ENCODE measurements at regions not wholly inside any gene's neighbourhood (a gene's known extent, or its start where the extent isn't known, plus 50 kb on each side); places are given as distances from the start of the nearest gene placed in this dataset.

- TF ChIP-seq CTCF (IDR thresholded peaks at IDR 0.05; ENCODE audit: control insufficient read depth, extremely low read depth, insufficient read depth): no peak
- DNase-seq (ENCODE audit: low read depth): no peak
- no peak overlapping the region for H3K4me3 ChIP-seq (ENCODE audit: low read depth, low read length)
Observed at GRCh38 chr4:85081196-85081595, 114.7 kb upstream of the WDFY3 start.

GRCh38 chr4:85084371-85085094 is 118.0 kb upstream of the WDFY3 start:
- peak; percentile 45 for DNase-seq (ENCODE audit: low read depth)
- H3K4me3 ChIP-seq (ENCODE audit: low read depth, low read length): no peak overlapping the region
- TF ChIP-seq CTCF (IDR thresholded peaks at IDR 0.05; ENCODE audit: control insufficient read depth, extremely low read depth, insufficient read depth): peak; percentile 67

GRCh38 chr4:85086721-85087120 is 120.2 kb upstream of the WDFY3 start:
- no peak for TF ChIP-seq CTCF (IDR thresholded peaks at IDR 0.05; ENCODE audit: control insufficient read depth, extremely low read depth, insufficient read depth)
- no peak overlapping the region for H3K4me3 ChIP-seq (ENCODE audit: low read depth, low read length)
- no peak for DNase-seq (ENCODE audit: low read depth)

GRCh38 chr4:85092536-85092935 is 126.0 kb upstream of the WDFY3 start:
- no peak overlapping the region for H3K4me3 ChIP-seq (ENCODE audit: low read depth, low read length)
- TF ChIP-seq CTCF (IDR thresholded peaks at IDR 0.05; ENCODE audit: control insufficient read depth, extremely low read depth, insufficient read depth): no peak
- DNase-seq (ENCODE audit: low read depth): no peak

- H3K4me3 ChIP-seq (ENCODE audit: low read depth, low read length): no peak overlapping the region
- TF ChIP-seq CTCF (IDR thresholded peaks at IDR 0.05; ENCODE audit: control insufficient read depth, extremely low read depth, insufficient read depth): no peak
- DNase-seq (ENCODE audit: low read depth): no peak
Observed at GRCh38 chr4:85092943-85093342, 126.5 kb upstream of the WDFY3 start.

- DNase-seq (ENCODE audit: low read depth): no peak
- no peak overlapping the region for H3K4me3 ChIP-seq (ENCODE audit: low read depth, low read length)
- no peak for TF ChIP-seq CTCF (IDR thresholded peaks at IDR 0.05; ENCODE audit: control insufficient read depth, extremely low read depth, insufficient read depth)
Observed at GRCh38 chr4:85094735-85095134, 128.2 kb upstream of the WDFY3 start.

- DNase-seq (ENCODE audit: low read depth): no peak
- TF ChIP-seq CTCF (IDR thresholded peaks at IDR 0.05; ENCODE audit: control insufficient read depth, extremely low read depth, insufficient read depth): no peak
- no peak overlapping the region for H3K4me3 ChIP-seq (ENCODE audit: low read depth, low read length)
Observed at GRCh38 chr4:85102606-85103005, 136.1 kb upstream of the WDFY3 start.

Measured in LNCaP clone FGC (cell line).